Stimulated activated CD4-positive, alpha-beta T cell treated with anti-CD3 and anti-CD28 coated beads, Interleukin-15, amount 100 ng/mL, for 24 hours (primary cell): ENCODE measurements at regions not wholly inside any gene's neighbourhood (a gene's known extent, or its start where the extent isn't known, plus 50 kb on each side); places are given as distances from the start of the nearest gene placed in this dataset.

ENCODE experiments used
- DNase-seq: peaks from one replicate; pipeline ENCODE4 v3.0.0-alpha.2; 2020

DNA sequence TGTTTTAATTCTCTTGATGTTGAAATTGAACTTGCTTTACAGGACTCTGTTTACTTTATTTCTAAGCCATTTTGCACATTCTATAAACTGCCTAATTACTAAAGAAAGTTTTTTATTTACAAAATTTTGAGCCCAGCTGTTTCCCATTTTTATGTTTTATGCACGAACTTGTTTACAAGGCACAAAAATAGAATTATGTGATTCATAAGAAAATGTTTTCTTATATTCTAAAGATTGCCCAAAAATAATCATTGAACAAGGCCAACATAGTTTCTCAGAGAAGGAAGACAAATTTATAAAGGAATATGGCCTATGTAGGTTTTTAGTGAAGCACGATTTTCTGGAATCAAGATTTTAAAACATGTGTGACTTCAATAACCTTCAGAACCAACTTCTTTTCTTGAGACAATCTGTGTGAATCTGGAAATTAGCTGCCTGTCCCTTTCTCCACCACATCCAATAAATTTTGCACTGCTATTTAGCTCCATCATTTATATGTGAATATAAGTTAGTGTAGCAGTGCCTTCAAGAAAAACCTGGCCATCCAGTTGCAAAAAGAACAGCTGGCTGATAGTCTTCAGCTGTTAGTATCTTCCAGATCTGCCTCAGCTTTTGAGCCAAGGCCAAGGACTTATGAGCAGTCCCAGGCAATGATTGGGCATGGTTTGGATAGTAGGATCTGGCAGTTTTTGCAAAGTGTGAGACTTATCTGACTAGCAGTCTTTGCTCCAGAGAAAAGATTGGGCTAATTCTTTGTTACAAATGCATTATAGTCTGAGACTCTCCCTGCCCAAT is 253.2 kb upstream of the COL3A1 start:
- DNase-seq: no peak

DNA sequence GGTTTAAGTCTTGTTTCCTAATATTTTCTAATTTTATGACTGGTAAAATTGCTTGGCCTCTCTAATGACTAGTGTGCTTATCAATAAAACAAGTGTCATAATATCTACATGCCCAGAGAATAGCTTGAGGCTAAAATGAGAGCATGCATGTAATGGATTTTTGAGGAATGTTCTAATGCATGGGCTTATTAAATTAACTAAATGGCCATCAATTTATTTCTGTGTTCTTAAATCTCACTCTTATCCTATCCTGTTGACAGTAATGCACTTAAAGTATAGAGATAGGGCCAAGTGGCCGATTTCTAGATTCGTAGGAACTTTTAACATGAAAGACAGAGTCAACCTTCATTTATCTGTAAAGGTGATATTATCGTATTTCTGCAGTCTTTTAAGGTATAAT is 252.4 kb upstream of the COL3A1 start:
- no peak for DNase-seq

DNA sequence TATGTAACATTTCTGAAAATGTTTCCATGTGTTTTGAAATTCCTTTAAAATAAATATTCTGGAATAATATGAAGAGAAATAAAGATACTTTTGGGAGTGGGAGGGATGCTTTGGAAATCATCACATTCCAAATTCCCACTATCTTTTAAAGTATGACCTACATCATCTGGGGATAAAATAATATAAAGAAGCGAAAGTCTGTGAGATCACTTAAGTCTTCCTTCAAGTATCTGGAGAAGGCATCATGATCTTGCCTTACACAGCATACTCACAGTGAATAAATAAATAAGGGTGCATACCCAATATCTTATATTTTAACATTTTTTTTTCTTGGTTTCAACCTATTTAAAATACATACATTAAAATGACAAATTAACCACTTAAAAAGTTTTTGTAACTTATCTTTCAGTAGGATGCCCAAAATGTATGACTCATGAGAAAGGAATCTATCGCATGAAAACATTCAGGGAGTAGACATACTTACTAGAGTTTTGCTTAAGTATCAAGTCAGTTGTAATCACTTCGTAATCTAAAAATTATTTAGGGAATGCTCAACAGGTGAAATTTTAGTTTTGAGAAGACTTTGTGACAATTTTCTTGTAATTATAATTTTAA is 248.3 kb upstream of the COL3A1 start:
- DNase-seq: no peak

DNA sequence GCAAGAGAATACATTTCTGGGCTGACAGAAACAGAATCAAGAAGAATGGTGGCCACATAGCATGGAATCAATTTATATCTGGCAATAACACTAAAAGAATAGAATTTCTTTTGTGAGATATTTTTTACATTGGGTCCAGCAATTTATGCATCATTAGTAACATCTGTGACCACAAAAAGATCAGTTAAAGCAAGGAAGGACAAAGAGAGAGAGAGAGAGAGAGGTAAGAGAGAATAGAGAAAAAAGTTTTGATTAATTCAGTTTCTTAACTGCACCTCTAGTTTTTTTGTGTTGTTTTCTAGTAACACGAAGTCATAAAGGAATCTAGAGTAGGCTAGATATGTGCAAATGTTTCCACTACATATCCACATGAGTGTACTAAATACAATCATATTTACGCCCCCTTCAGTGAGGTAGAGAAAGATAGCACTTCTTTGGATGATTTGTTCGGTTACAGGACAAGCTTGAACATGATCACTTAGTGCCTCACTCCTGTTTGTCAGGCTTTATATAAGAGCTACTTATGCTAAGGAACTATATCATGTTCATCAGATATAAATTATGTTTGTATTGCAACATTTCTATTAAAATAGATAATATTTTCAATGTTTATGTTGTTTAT is 247.4 kb upstream of the COL3A1 start:
- no peak for DNase-seq

DNA sequence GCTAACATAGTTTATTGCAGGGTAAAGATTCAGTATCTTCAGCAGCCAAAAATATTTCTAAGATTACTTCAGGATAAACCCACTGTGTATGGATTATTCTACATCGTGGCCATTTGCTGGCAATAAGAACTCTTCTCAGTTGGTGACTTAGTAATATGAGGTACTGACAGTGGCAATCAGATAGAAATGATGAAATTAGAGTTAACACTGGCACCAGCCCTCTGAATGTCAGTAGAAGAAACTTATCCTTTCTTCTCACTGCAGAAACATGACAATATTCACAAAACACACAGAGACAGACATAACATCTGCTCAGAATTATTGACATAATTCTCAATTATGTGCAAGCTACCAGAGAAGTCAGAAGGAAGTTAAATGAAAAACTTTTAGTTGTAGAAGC is 246.3 kb upstream of the COL3A1 start:
- no peak for DNase-seq

DNA sequence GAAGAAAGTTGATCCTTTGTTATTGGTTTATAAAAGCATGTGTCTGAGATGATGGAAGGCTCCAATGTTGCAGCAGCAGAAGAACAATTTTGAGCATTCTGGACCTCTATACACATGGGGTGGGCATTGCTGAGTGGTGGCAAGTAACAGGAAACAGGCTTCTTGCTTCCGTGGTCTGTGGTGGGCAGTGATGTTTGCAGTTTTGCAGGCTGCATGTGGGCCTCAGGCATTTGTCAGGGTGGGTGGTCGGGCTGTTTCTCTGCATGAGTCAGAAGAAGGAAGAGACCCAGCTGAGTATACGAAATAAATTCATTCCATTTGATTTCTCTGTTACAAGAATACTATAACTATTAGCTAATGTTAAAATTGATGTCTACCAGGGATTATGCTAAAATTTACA is 239.5 kb upstream of the COL3A1 start:
- no peak for DNase-seq

DNA sequence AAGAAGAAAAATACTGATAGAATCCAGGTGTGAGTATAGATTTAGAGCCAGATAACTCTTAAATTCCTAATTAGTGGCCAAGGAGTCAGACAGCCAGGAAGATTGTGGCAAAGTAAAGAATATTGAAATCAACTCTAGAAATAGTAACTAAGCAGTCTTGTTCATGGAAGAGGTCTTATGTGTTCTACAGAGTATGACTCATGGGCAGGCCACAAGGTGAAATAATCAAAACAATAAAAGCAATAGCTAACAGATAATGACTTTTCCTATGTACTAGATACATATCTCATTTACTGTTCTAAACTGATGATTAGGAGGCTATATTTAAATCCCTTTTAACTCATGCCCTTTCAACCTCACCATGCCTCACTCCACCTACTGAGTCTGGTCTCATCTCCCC is 227.4 kb upstream of the COL3A1 start:
- DNase-seq: no peak

DNA sequence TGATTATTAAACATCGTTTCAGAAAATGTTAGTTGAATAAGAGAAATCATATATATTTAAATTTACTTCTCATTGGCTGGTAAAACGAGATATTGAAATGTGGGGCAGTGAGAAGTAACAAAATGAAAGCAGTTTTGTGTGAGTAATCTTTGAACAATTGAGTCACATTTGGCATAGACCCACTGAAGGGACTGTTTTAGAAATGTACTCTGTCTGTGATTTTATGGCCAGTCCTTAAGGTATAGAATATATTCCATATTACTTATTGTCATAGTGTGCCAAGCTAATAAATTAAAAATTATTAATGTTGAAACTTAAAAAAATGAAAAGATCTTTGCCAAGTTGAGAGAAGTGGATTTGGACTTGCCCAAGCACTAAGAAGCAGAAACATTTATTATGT is 222.4 kb upstream of the COL3A1 start:
- no peak for DNase-seq

DNA sequence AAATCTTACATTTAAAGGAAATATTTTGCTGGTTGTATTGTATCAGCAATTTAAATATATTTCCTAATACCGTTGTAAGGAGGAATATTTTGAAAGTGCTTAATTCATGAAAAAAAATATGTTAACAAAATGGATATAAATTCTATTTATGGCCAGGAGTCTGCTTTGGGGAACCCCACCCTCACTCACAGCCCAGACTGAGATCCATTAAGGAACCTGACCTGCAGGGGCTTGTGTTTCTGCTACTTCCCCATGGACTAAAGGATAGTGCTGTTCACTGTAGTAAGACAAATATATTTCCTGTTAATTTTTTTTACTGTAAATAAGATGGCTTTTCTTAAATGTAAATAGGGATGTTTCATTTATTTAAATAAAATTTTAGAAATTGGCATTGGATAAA is 221.9 kb upstream of the COL3A1 start:
- DNase-seq: no peak

DNA sequence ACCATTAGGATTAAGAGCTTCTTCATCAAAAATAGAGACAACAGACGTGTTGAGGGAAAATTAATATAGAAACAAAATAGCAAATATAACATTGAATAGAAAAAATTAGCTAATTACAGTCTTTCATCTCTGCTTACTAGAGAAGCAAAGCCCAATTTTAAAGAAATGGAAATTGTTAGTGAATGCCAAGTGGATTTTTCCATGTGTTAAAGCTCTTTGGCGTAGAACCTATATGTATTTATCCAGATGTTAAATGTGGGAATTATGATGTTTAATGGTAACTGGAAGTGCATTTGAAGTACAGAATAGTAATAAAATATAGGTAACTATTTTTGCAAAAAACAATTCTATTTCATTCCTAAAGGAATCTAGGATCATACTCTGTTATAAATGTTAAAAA is 212.0 kb upstream of the COL3A1 start:
- no peak for DNase-seq

DNA sequence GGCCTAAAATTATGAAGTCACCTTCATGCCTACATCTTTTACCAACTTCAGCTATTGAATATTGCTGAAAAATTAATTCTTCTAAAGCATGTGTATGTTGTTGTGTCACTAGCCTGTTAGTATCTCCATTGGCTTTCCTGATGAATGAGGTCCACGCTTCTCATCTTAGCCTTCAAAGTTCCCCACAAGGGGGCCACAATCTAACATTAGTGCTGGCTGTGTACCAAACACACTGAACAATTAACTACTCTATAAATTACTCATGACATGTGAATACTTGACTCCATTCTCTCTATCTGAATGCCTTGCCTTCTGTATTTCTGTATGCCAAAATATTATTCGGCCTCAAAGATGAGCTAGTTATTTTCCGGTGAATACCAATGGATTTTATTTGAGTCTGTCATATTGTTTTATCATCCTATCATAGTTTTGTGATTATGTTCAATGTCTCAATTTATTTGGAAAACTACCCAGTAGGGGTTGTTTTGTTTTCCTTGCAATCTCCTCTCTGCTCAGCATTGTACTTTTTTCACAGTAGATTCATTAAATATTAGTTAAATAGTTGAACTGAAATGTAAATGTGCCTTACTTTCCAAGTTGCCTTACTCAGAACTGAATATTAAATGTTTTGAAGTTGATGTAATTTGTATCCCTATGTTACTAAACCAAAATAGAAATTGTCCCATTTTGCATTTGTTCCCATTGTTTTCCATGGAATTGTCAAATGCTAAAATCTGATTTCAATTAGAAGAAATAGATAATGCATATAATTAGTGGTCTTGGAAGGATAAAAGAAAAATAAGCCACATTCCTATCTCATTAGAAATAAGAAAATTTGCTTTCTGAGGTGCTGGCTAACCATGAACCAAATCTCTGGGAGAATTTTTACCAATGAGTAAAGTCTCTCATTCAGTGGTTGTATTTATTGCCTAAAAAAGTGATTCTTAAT is 208.4 kb upstream of the COL3A1 start:
- peak; percentile 6 for DNase-seq

DNA sequence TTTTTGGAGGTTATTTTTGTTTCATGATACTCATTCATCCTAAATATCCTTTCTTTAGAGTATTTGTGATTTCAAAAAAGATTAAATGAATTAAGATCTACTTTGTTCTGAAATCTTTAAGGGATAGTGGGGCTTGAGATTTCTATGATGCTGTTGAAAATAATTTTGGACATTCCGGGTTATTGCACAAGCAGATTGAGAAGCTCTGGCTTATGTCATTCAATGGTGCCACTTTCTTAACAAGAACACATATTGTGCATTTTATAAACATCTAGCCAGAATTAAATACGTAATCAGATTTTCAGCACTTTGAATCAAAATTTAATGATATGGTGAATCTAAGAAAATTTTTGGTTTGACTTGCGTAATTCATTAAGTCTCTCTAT is 207.7 kb upstream of the COL3A1 start:
- no peak for DNase-seq

DNA sequence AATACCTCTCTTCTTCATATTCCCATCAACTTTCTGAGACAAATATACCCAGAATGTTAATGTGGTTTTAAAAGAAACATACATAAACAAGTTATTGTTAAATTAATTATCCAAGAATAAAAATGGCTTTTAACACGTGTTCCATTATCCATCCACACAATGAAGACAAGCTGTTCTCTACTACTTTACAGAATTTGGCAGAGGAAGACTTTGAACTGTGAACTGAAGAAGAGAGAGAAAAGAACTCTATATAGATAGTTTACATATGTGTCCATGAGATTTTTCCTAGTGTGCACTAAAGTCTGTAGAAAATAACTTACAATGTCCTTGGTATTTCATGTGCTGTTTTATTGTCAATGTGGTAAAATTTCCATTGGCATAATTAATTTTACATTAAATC is 207.0 kb upstream of the COL3A1 start:
- no peak for DNase-seq

DNA sequence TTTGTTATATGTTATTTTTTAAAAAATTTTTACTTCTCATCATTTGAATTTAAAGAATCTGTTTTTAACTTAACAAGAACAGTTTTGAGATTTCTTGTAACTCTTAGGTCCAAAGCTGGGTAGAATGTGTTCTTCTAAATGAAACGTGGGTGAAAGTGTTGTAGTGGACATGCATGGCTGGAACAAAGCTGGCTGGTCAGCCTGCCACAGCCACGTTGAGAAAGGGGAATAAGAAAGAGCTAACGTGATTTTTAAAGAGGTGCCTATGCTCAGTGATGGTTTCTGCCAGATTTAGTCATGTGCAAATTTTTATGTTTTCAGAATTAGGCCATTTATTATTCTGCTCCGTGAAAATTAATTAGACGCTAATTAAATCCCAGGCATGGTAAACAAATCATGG is 203.9 kb upstream of the COL3A1 start:
- DNase-seq: no peak

DNA sequence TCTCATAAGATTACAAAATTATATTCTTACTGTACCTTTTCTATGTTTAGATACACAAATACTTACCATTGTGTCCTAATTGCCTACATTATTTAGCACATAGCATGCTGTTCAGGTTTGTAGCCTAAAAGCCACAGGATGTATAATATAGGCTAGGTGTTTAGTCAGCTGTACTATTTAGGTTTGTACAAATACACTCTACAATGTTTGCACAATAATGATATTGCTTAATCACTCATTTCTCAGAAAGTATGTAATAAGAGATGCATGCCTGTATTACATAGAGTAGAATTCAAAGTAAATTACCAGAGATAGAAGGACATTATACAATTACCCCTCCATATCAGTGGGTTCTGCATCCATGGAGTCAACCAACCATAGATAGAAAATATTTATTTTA is 201.1 kb upstream of the COL3A1 start:
- DNase-seq: no peak

DNA sequence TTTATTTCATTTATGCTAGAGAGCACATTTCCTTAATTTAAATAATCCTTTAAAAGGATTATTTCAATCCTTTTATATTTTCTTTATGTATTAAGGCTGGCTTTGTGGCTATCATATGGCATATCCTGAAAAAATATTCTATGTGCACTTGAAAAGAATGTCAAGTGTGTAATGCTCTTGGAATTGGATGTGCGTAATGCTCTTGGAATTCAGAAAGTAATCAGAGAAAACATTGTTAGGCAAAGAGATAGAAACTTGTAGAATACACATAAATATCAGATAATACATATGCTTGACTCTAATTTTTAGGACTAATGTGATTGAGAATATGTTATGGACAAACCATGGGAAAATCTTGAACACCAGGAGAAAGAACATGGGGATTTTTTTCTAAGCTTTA is 197.5 kb upstream of the COL3A1 start:
- no peak for DNase-seq

DNA sequence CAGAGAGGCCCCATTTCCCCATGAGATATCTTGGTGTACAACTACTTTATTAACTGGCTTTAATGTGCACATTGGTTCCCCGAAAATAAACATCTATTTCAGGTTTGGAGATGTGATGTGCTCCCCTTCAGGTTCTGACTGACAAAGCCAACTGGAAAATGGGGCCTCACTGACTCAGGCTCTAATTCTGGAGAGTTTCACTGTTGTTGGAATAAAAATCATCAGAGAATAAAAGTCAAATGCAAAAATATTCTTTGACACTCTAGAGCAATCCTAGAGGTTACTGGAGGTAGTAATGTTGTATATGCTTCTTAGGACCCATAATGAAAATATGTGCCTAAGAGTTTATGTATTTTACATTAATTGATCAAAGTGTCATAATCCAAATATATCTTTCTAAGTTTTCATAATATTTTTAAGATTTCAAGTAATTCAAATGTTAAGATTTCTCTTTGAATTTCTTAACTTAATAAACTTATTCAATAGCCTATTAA is 189.9 kb upstream of the COL3A1 start:
- DNase-seq: no peak

DNA sequence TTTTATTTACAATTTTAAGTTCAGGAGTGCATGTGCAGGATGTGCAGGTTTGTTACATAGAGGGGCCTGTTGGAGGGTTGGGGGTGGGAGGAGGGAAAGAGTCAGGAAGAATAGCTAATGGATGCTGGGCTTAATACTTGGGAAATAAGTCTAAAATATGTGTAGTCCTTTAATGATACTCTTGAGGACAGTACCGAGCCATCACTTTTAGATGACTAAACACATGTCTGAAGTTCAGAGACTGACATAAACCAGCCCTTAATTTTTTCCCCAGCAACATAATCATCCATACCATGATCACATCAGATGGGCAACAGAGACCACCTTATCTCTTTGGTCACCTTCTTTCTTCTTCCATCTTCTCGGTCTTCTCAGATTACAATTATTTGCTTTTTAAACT is 189.1 kb upstream of the COL3A1 start:
- no peak for DNase-seq

DNA sequence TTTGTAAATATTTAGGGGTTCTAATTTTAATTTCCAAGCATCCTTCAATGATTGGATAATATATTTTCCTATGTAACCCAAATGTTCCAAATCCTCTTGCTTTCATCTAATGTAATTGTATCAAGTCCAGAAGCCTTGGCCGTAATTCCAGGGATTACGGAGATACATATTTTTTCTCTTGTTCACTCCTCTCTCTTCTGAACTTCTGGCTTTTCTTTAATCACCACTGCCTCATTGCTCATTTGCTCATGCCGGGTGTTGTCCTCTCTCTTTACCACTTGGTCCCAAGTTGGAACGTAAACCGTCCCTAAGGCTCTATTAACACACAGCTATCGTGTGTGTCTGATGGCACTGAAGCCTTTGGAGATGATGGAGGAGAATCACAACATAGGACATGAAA is 188.7 kb upstream of the COL3A1 start:
- DNase-seq: no peak

DNA sequence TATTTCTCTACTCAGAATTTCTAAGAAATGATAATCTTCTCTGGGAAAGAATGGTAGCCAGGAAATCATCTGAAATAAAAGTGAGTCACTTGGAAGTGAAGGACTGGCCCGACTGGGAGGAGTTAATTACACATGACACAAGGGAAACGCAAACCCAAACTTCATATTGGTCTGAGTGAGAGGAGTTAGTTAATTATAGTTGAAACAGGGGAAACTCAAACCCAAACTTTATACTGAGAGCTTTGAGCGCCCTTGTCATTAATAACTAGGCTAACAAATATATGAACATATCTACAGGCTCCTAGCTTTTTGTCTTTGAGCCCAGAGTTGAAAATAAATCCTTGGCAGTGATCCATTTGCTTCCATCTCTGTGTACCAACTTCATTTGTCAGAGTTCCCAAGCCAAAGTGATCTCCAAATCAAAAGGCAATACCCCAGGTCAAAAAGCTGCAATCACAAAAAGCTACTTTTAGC is 187.8 kb upstream of the COL3A1 start:
- DNase-seq: no peak

DNA sequence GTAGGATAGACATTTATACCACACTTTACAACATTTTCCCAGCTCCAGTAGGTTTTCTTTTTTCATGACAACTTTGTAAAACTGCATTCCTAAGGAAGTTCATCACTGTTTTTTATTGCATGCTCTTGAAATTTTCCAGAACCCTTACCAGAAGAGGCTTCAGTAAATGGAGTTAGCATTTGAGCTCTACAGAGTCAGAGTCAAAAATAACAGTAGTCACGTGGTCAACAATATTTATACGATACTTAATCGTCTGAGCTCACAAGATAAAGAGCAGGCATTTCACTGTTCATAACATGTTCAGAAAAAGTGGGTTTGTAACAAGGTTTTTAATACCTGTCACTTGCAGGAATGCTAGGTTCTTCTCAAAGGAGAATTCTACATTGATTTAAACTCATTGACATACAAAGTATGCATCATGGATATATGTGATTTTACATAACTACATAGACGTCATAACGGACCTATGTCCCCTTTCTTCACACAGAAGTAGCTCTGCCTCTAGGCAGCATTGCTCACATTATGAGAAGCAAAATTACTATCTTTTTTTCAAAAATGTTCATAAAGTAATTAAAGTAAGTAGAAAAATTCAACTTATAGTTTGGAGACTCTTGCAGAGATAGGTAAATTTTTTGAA is 187.0 kb upstream of the COL3A1 start:
- DNase-seq: no peak

DNA sequence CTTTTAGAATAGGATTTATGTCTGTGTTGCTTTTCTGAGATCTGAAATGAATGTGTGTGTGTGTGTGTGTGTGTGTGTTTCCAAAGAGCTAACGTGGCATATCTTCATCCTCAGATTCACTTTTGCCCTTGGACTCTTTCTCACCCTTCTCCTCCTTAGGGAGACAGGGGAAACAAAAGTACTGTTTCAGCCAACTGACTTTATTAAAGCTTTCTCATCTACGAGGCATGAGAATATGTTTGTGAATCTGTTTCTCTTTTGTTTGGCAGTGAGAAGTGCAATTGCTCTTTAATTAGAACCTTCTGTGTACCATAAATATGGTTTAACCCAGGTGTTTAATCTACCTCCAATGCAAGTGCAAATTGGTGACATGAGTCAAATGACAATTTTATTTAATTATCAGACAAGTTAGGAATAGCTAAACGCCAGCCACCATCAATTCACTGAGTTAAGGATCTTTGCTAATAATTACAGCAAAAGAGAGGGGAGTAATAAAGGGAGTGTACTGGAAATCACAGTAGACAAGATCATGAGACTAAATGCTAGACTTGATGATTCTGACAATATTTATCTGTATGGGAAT is 186.4 kb upstream of the COL3A1 start:
- no peak for DNase-seq
